CD14-positive monocyte (primary cell): ENCODE measurements at regions not wholly inside any gene's neighbourhood (a gene's known extent, or its start where the extent isn't known, plus 50 kb on each side); places are given as distances from the start of the nearest gene placed in this dataset.

Experiments
- DNase-seq, 3 donors: peaks; one replicate each; pipeline ENCODE4 v3.0.0-alpha.2; 2011 to 2022
- H2AFZ ChIP-seq: 2 replicates; pipeline ENCODE4 v1.6.0; 2012; ENCODE audit warnings: mild to moderate bottlenecking, low read depth, low read length, inconsistent platforms; ENCODE audit not compliant: insufficient read depth, poor library complexity, severe bottlenecking
- H3K27ac ChIP-seq, 2 donors: 1 replicate in 1 of 2; 2 replicates in 1 of 2; pipeline ENCODE4 v1.5.1; 2012 to 2013; ENCODE audit warnings: low read length in 2 of 2, control low read depth in 1 of 2, inconsistent platforms in 1 of 2, low read depth in 1 of 2, mild to moderate bottlenecking in 1 of 2
- H3K27me3 ChIP-seq, 2 donors: one replicate each; pipeline versions ENCODE4 v1.6.0 to v1.6.1; 2011 to 2013; ENCODE audit warnings: low read length in 2 of 2; ENCODE audit not compliant: control insufficient read depth in 2 of 2, insufficient read depth in 2 of 2
- H3K36me3 ChIP-seq, 2 donors: replicated peaks in 1 of 2; 1 replicate in 1 of 2; 2 replicates in 1 of 2; pipeline versions ENCODE4 v1.5.1 to v1.6.1; 2012 to 2013; ENCODE audit warnings: low read length in 2 of 2, control low read depth in 1 of 2, inconsistent platforms in 1 of 2, mild to moderate bottlenecking in 1 of 2; ENCODE audit not compliant: insufficient read depth in 2 of 2, control insufficient read depth in 1 of 2
- H3K4me1 ChIP-seq, 2 donors: 1 replicate in 1 of 2; 2 replicates in 1 of 2; pipeline versions ENCODE4 v1.5.1 to v1.6.1; 2012 to 2013; ENCODE audit warnings: low read length in 2 of 2, control low read depth in 1 of 2, inconsistent platforms in 1 of 2, mild to moderate bottlenecking in 1 of 2, moderate library complexity in 1 of 2; ENCODE audit not compliant: insufficient read depth in 2 of 2, control insufficient read depth in 1 of 2
- H3K4me2 ChIP-seq: replicated peaks from 2 replicates; pipeline ENCODE3; 2012; ENCODE audit warnings: low read length, moderate library complexity, mild to moderate bottlenecking; ENCODE audit not compliant: poor library complexity, severe bottlenecking; ENCODE audit errors: extremely low read depth
- H3K4me3 ChIP-seq, 3 experiments: fragments of 200-600 bp in 1 of 3; sonication (generic) in 1 of 3; replicated peaks in 1 of 3; 1 replicate in 2 of 3; 2 replicates in 1 of 3; pipeline ENCODE4 v1.5.1; 2011 to 2013; ENCODE audit warnings: low read length in 3 of 3, mild to moderate bottlenecking in 3 of 3, control low read depth in 2 of 3, low read depth in 2 of 3, inconsistent platforms in 1 of 3, moderate library complexity in 1 of 3
- H3K79me2 ChIP-seq: 2 replicates; pipeline ENCODE4 v1.6.0; 2012; ENCODE audit warnings: mild to moderate bottlenecking, control low read depth, inconsistent platforms, low read length, moderate library complexity; ENCODE audit not compliant: insufficient read depth
- H3K9ac ChIP-seq: 2 replicates; pipeline ENCODE4 v1.6.0; 2017; ENCODE audit warnings: low read length, mild to moderate bottlenecking; ENCODE audit not compliant: insufficient read depth, poor library complexity, severe bottlenecking
- H3K9me3 ChIP-seq, 2 donors: replicated peaks in 1 of 2; 1 replicate in 1 of 2; 2 replicates in 1 of 2; pipeline versions ENCODE4 v1.5.1 to v1.6.1; 2012 to 2013; ENCODE audit warnings: low read length in 2 of 2, control low read depth in 1 of 2; ENCODE audit not compliant: control insufficient read depth in 1 of 2, insufficient read depth in 1 of 2
- H4K20me1 ChIP-seq: 2 replicates; pipeline ENCODE4 v1.6.0; 2012; ENCODE audit warnings: mild to moderate bottlenecking, low read length, control low read depth, moderate library complexity; ENCODE audit not compliant: insufficient read depth
- H3K27ac Mint-ChIP-seq, 7 donors: one replicate each; pipeline ENCODE4 v1.8.0; 2020; ENCODE audit warnings: mild to moderate bottlenecking in 7 of 7, mixed read lengths in 7 of 7, moderate library complexity in 6 of 7, inconsistent platforms in 2 of 7
- H3K27me3 Mint-ChIP-seq, 3 donors: one replicate each; pipeline ENCODE4 v1.8.0; 2021 to 2022; ENCODE audit warnings: low read depth in 3 of 3, mild to moderate bottlenecking in 3 of 3, mixed read lengths in 3 of 3, moderate library complexity in 3 of 3, inconsistent platforms in 1 of 3
- H3K36me3 Mint-ChIP-seq, 2 donors: one replicate each; pipeline ENCODE4 v1.8.0; 2020; ENCODE audit warnings: mixed read lengths in 2 of 2, inconsistent platforms in 1 of 2, mild to moderate bottlenecking in 1 of 2
- H3K4me1 Mint-ChIP-seq: one replicate; pipeline ENCODE4 v1.8.0; 2020; ENCODE audit warnings: mild to moderate bottlenecking, mixed read lengths
- H3K4me3 Mint-ChIP-seq, 2 donors: one replicate each; pipeline ENCODE4 v1.8.0; 2020; ENCODE audit warnings: mild to moderate bottlenecking in 2 of 2, mixed read lengths in 2 of 2, moderate library complexity in 1 of 2
- H3K9me3 Mint-ChIP-seq, 7 donors: one replicate each; pipeline ENCODE4 v1.8.0; 2020 to 2022; ENCODE audit warnings: mixed read lengths in 7 of 7, mild to moderate bottlenecking in 6 of 7, moderate library complexity in 6 of 7, inconsistent platforms in 2 of 7
- WGBS: methylation state at CpG from one replicate; pipeline ENCODE4 v1.1.5; 2013; ENCODE audit warnings: missing lambda C conversion rate; ENCODE audit not compliant: insufficient coverage; 5-methylcytosine and 5-hydroxymethylcytosine counted together
- intact Hi-C, 2 donors: fragments of 100-400 bp; cut with micrococcal nuclease; formaldehyde crosslinking; loops; one replicate each; pipeline versions ENCODE4 v1.15.0 to v1.15.1; 2023
- TF ChIP-seq, protein P1 (sequence below): fragments of 200-600 bp; IDR thresholded peaks from one replicate; pipeline ENCODE4 v1.8.0; 2022; ENCODE audit warnings: antibody characterized with exemption, mild to moderate bottlenecking

DNA sequence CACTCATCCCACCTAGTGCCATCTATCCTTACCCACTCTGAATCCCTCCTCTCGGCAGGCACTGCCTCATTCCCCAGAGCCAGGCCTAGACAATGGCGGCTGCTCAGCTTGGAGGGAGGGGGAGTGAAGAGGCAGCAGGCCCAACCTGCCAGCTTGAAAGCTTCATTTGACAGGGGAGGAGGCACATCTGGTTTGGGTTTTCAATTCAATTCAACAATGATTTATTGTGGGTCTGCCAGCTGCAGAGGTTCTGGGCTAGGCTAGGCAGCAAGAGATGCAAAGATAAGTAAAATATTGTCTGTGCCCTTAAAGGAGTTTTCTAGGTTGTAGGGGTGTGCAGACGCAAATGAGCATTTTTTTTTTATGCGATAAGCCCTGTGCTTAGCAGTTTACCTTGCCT, 58.5 kb downstream of the RTL9 start:
- no peak overlapping the region for H3K27ac ChIP-seq
- Mint-ChIP-seq H3K27me3 (peaks cover 8 to 24% (median 9%) of the 10 kb centered on the region in 3 donors), H3K4me1 (peaks cover 3% of the 10 kb centered on the region), H3K4me3 (no peak overlapping the region), H3K9me3 (no peaks in the 10 kb centered on the region), H3K36me3 (no peaks in the 10 kb centered on the region), H3K27ac (no peak overlapping the region)
- no peak for DNase-seq
- H3K4me3 ChIP-seq: no peak overlapping the region
- H3K4me1 ChIP-seq: no peaks in the 10 kb centered on the region
- intact Hi-C loops: no loop called here
- H2AFZ ChIP-seq: no peak overlapping the region
- no peak overlapping the region for H3K9ac ChIP-seq
- TF ChIP-seq, protein P1, sequence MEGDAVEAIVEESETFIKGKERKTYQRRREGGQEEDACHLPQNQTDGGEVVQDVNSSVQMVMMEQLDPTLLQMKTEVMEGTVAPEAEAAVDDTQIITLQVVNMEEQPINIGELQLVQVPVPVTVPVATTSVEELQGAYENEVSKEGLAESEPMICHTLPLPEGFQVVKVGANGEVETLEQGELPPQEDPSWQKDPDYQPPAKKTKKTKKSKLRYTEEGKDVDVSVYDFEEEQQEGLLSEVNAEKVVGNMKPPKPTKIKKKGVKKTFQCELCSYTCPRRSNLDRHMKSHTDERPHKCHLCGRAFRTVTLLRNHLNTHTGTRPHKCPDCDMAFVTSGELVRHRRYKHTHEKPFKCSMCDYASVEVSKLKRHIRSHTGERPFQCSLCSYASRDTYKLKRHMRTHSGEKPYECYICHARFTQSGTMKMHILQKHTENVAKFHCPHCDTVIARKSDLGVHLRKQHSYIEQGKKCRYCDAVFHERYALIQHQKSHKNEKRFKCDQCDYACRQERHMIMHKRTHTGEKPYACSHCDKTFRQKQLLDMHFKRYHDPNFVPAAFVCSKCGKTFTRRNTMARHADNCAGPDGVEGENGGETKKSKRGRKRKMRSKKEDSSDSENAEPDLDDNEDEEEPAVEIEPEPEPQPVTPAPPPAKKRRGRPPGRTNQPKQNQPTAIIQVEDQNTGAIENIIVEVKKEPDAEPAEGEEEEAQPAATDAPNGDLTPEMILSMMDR: no peak
- no peak overlapping the region for H3K4me2 ChIP-seq
- H3K79me2 ChIP-seq: no peaks in the 10 kb centered on the region
- no peaks in the 10 kb centered on the region for H4K20me1 ChIP-seq
- H3K9me3 ChIP-seq: no peaks in the 10 kb centered on the region
- no CpG with 5 or more reads among the region's 4 CpGs for WGBS
- H3K36me3 ChIP-seq: no peaks in the 10 kb centered on the region
- H3K27me3 ChIP-seq: peaks cover 0 to 2% of the 10 kb centered on the region in 2 donors

DNA sequence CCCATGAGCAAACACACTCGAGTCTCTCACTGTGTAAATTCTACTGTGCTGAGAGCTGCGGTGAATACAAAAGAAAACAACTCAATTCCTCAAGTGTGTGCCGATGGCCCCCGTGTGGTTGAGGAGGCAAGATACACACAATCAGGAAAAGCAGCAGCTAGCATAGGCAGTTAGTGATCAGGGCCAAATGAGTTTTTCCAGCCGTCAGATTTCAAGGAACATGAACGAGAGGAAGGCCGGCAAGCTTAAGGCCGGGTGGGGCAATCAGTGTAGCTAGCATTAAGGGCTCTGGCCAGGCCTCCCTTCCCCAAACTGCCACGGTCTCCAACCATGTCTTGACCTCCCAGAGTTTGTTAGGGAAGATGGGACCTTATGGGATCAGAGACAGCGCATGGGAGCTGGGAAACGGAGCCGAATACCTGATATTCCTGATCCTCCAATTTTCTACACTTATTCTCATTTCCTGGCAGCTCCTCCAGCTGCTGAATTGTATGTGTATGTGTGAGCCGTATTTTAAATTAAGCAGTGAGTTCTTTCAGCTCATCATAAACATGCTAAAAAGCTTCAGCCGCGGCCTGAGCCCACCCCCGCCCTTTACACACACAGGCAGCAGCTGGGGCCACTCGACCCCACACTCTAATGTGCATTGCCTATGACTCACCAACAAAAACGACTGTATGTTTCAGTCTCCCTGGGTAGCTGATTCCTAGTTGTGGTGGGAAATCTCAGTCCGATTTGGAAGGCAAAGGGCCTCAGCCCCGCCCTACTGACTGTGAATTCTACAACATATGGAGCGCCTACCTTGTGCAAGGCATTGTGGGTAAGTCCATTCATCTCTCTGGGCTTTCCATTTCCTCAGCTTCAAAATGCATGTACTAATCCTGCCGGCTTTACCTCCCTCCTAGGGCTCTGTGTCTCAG, 59.9 kb downstream of the RTL9 start:
- no peak overlapping the region for H3K4me3 Mint-ChIP-seq
- no peak overlapping the region for H3K27ac Mint-ChIP-seq
- Histone ChIP-seq H3K79me2 (no peaks in the 10 kb centered on the region), H3K27ac (no peak overlapping the region), H2AFZ (no peak overlapping the region), H3K27me3 (peaks cover 0 to 2% of the 10 kb centered on the region in 2 donors), H4K20me1 (no peaks in the 10 kb centered on the region), H3K9me3 (no peaks in the 10 kb centered on the region), H3K9ac (no peak overlapping the region), H3K36me3 (no peaks in the 10 kb centered on the region), H3K4me2 (no peak overlapping the region), H3K4me3 (no peak overlapping the region), H3K4me1 (no peaks in the 10 kb centered on the region)
- WGBS: 100% methylated on average over 1 of the region's 22 CpGs
- DNase-seq: no peak
- intact Hi-C loops: no loop called here
- no peaks in the 10 kb centered on the region for H3K9me3 Mint-ChIP-seq
- no peaks in the 10 kb centered on the region for H3K4me1 Mint-ChIP-seq
- TF ChIP-seq, protein P1: no peak
- H3K27me3 Mint-ChIP-seq: peaks cover 8 to 21% (median 9%) of the 10 kb centered on the region in 3 donors
- no peaks in the 10 kb centered on the region for H3K36me3 Mint-ChIP-seq
